ENCODE measurements at regions not wholly inside any gene's neighbourhood (a gene's known extent, or its start where the extent isn't known, plus 50 kb on each side); places are given as distances from the start of the nearest gene placed in this dataset.
"Not testable (repeated sequence)": the region's sequence is repeated elsewhere in the genome, so short reads cannot be mapped to it uniquely, and the experiment has no call there.

GRCh38 chrX:13376857-13377549 is 57.1 kb upstream of the ATXN3L start:
- H3K36me3 Mint-ChIP-seq (ENCODE audit: insufficient read depth) = no peaks in the 10 kb centered on the region
- H3K4me3 Mint-ChIP-seq (ENCODE audit: low read depth) = no peak overlapping the region
- peaks cover 16% of the 10 kb centered on the region for H3K9me3 Mint-ChIP-seq (ENCODE audit: low read depth)

GRCh38 chrX:13375596-13375995 is 55.7 kb upstream of the ATXN3L start:
- not testable (repeated sequence) for DNase-seq (ENCODE audit: low spot score, unreplicated experiment); H3K27me3 Mint-ChIP-seq; H3K4me3 Mint-ChIP-seq (ENCODE audit: low read depth); H3K4me1 Mint-ChIP-seq (ENCODE audit: low read depth); H3K36me3 Mint-ChIP-seq (ENCODE audit: insufficient read depth); H3K27ac Mint-ChIP-seq
- H3K9me3 Mint-ChIP-seq (ENCODE audit: low read depth) = peaks cover 23% of the 10 kb centered on the region

More at GRCh38 chrX:13376857-13377549, 57.1 kb upstream of the ATXN3L start:
- H3K27me3 Mint-ChIP-seq = no peaks in the 10 kb centered on the region
- no peak for DNase-seq (ENCODE audit: low spot score, unreplicated experiment)
- no peak overlapping the region for H3K27ac Mint-ChIP-seq
- no peak for TF ChIP-seq CTCF (IDR thresholded peaks at IDR 0.05; ENCODE audit: unreplicated experiment)
- H3K4me1 Mint-ChIP-seq (ENCODE audit: low read depth) = peaks cover 6% of the 10 kb centered on the region

GRCh38 chrX:13374364-13374763 is 54.5 kb upstream of the ATXN3L start:
- no peak overlapping the region for H3K4me3 Mint-ChIP-seq (ENCODE audit: low read depth)
- peaks cover 15% of the 10 kb centered on the region for H3K9me3 Mint-ChIP-seq (ENCODE audit: low read depth)
- no peak for TF ChIP-seq CTCF (IDR thresholded peaks at IDR 0.05; ENCODE audit: unreplicated experiment)
- H3K4me1 Mint-ChIP-seq (ENCODE audit: low read depth) = peaks cover under 1% of the 10 kb centered on the region
- H3K27ac Mint-ChIP-seq = no peak overlapping the region
- no peak for DNase-seq (ENCODE audit: low spot score, unreplicated experiment)
- H3K27me3 Mint-ChIP-seq = no peaks in the 10 kb centered on the region
- H3K36me3 Mint-ChIP-seq (ENCODE audit: insufficient read depth) = no peaks in the 10 kb centered on the region

GRCh38 chrX:13373431-13374187 is 53.8 kb upstream of the ATXN3L start:
- no peak for DNase-seq (ENCODE audit: low spot score, unreplicated experiment)
- Mint-ChIP-seq H3K27me3 (no peaks in the 10 kb centered on the region), H3K9me3 (ENCODE audit: low read depth) (peaks cover 16% of the 10 kb centered on the region), H3K4me3 (ENCODE audit: low read depth) (no peak overlapping the region), H3K4me1 (ENCODE audit: low read depth) (peaks cover 4% of the 10 kb centered on the region), H3K36me3 (ENCODE audit: insufficient read depth) (no peaks in the 10 kb centered on the region), H3K27ac (no peak overlapping the region)
- TF ChIP-seq CTCF (IDR thresholded peaks at IDR 0.05; ENCODE audit: unreplicated experiment) = no peak

GRCh38 chrX:13373027-13373426 is 53.2 kb upstream of the ATXN3L start:
- Mint-ChIP-seq H3K36me3 (ENCODE audit: insufficient read depth) (peaks cover 1% of the 10 kb centered on the region), H3K27me3 (no peaks in the 10 kb centered on the region), H3K4me3 (ENCODE audit: low read depth) (no peak overlapping the region), H3K4me1 (ENCODE audit: low read depth) (peaks cover 6% of the 10 kb centered on the region), H3K9me3 (ENCODE audit: low read depth) (peaks cover 16% of the 10 kb centered on the region), H3K27ac (no peak overlapping the region)
- DNase-seq (ENCODE audit: low spot score, unreplicated experiment) = no peak
- no peak for TF ChIP-seq CTCF (IDR thresholded peaks at IDR 0.05; ENCODE audit: unreplicated experiment)
